HL-60 (cell line): ENCODE measurements at regions not wholly inside any gene's neighbourhood (a gene's known extent, or its start where the extent isn't known, plus 50 kb on each side); places are given as distances from the start of the nearest gene placed in this dataset.

Experiments used
- CTCF ChIP-seq: IDR thresholded peaks from one replicate; pipeline ENCODE4 v1.5.1; 2011; ENCODE audit warnings: low read length, control low read depth, inconsistent platforms; ENCODE audit not compliant: insufficient read depth
- POLR2AphosphoS5 ChIP-seq: IDR thresholded peaks from 2 replicates; pipeline ENCODE4 v1.6.1; 2012; ENCODE audit warnings: low read depth

- TF ChIP-seq CTCF = no peak
- no peak for TF ChIP-seq POLR2AphosphoS5
Observed at GRCh38 chr1:213444224-213444623, 393.2 kb downstream of the RPS6KC1 start.
